GM12891 (cell line): ENCODE measurements at regions not wholly inside any gene's neighbourhood (a gene's known extent, or its start where the extent isn't known, plus 50 kb on each side); places are given as distances from the start of the nearest gene placed in this dataset.
"Not testable (repeated sequence)": the region's sequence is repeated elsewhere in the genome, so short reads cannot be mapped to it uniquely, and the experiment has no call there.

Experiments
- DNase-seq: peaks from one replicate; pipeline ENCODE4 v3.0.0; 2011; ENCODE audit warnings: low spot score; ENCODE audit not compliant: insufficient read length
- FAIRE-seq: peaks from 2 replicates; lab custom pipeline; 2011; peaks lifted over from hg19 to GRCh38; lab: Jason Lieb, UNC
- PAX5 ChIP-seq: IDR thresholded peaks from 2 replicates; pipeline ENCODE4 v1.6.1; 2011; ENCODE audit warnings: low read length, moderate library complexity, mild to moderate bottlenecking; ENCODE audit not compliant: insufficient read depth, severe bottlenecking
- POLR2A ChIP-seq: IDR thresholded peaks from 2 replicates; pipeline ENCODE4 v1.6.1; 2011; ENCODE audit warnings: low read depth, low read length, control low read depth
- POLR2AphosphoS5 ChIP-seq: IDR thresholded peaks from 2 replicates; pipeline ENCODE4 v1.6.1; 2011; ENCODE audit warnings: low read depth, low read length, control low read depth
- POU2F2 ChIP-seq: IDR thresholded peaks from 2 replicates; pipeline ENCODE4 v1.6.1; 2011; ENCODE audit warnings: low read depth, mild to moderate bottlenecking, control low read depth, low read length, moderate library complexity
- SPI1 ChIP-seq: IDR thresholded peaks from 2 replicates; pipeline ENCODE4 v1.6.1; 2011; ENCODE audit warnings: low read depth, low read length, control low read depth
- TAF1 ChIP-seq: IDR thresholded peaks from 2 replicates; pipeline ENCODE4 v1.6.1; 2011; ENCODE audit warnings: low read depth, low read length, control low read depth

GRCh38 chr3:68571321-68571720, 361.0 kb downstream of the TAFA4 start:
- no peak for FAIRE-seq
- DNase-seq, result no peak
- TF ChIP-seq PAX5 (no peak), POLR2A (no peak), POLR2AphosphoS5 (no peak), TAF1 (no peak)

- FAIRE-seq (no peak), DNase-seq (no peak)
- TF ChIP-seq POLR2AphosphoS5 (no peak), POU2F2 (no peak), POLR2A (no peak), TAF1 (no peak), SPI1 (no peak), PAX5 (no peak)
Observed at GRCh38 chr3:68560728-68561127, 371.6 kb downstream of the TAFA4 start.

- FAIRE-seq (no peak), DNase-seq (no peak)
- TF ChIP-seq POLR2AphosphoS5, result no peak
- TF ChIP-seq POLR2A, result no peak
- no peak for TF ChIP-seq POU2F2
- TF ChIP-seq SPI1, result no peak
- no peak for TF ChIP-seq TAF1
- TF ChIP-seq PAX5, result no peak
Observed at GRCh38 chr3:68535782-68536181, 396.6 kb downstream of the TAFA4 start.

- TF ChIP-seq POLR2A (no peak), POLR2AphosphoS5 (no peak), SPI1 (no peak), POU2F2 (no peak), TAF1 (no peak), PAX5 (no peak)
- FAIRE-seq (no peak), DNase-seq (no peak)
Observed at GRCh38 chr3:68523330-68523729, 409.0 kb downstream of the TAFA4 start.

- TF ChIP-seq POLR2AphosphoS5, result no peak
- TF ChIP-seq POLR2A, result no peak
- no peak for TF ChIP-seq SPI1
- TF ChIP-seq POU2F2, result no peak
- TF ChIP-seq PAX5, result no peak
- no peak for TF ChIP-seq TAF1
- FAIRE-seq (no peak), DNase-seq (no peak)
Observed at GRCh38 chr3:68515237-68515636, 417.1 kb downstream of the TAFA4 start.

- DNase-seq (no peak), FAIRE-seq (no peak)
- TF ChIP-seq TAF1 (no peak), POLR2A (no peak), PAX5 (no peak), SPI1 (no peak), POU2F2 (no peak)
Observed at GRCh38 chr3:68504201-68504600, 428.1 kb downstream of the TAFA4 start.

- not testable (repeated sequence) for FAIRE-seq, DNase-seq
Observed at GRCh38 chr3:68485845-68486244, 446.5 kb downstream of the TAFA4 start.

- FAIRE-seq (no peak), DNase-seq (no peak)
- TF ChIP-seq SPI1, result no peak
Observed at GRCh38 chr3:68485051-68485450, 447.3 kb downstream of the TAFA4 start.

GRCh38 chr3:68483601-68484000, 448.7 kb downstream of the TAFA4 start:
- DNase-seq (no peak), FAIRE-seq (no peak)
- TF ChIP-seq TAF1, result no peak
- no peak for TF ChIP-seq POLR2A
- TF ChIP-seq PAX5, result no peak
- no peak for TF ChIP-seq POU2F2
- no peak for TF ChIP-seq SPI1
- TF ChIP-seq POLR2AphosphoS5, result no peak

GRCh38 chr3:68483041-68483440, 449.3 kb downstream of the TAFA4 start:
- DNase-seq (no peak), FAIRE-seq (no peak)
- TF ChIP-seq POU2F2, result no peak
- TF ChIP-seq PAX5, result no peak
- no peak for TF ChIP-seq POLR2A
- TF ChIP-seq POLR2AphosphoS5, result no peak
- TF ChIP-seq TAF1, result no peak
- TF ChIP-seq SPI1, result no peak

- TF ChIP-seq PAX5, result no peak
- TF ChIP-seq POU2F2, result no peak
- TF ChIP-seq TAF1, result no peak
- no peak for TF ChIP-seq SPI1
- no peak for TF ChIP-seq POLR2AphosphoS5
- no peak for TF ChIP-seq POLR2A
- FAIRE-seq (no peak), DNase-seq (no peak)
Observed at GRCh38 chr3:68482565-68482964, 449.8 kb downstream of the TAFA4 start.
